ENCODE measurements at regions not wholly inside any gene's neighbourhood (a gene's known extent, or its start where the extent isn't known, plus 50 kb on each side); places are given as distances from the start of the nearest gene placed in this dataset.

DNA sequence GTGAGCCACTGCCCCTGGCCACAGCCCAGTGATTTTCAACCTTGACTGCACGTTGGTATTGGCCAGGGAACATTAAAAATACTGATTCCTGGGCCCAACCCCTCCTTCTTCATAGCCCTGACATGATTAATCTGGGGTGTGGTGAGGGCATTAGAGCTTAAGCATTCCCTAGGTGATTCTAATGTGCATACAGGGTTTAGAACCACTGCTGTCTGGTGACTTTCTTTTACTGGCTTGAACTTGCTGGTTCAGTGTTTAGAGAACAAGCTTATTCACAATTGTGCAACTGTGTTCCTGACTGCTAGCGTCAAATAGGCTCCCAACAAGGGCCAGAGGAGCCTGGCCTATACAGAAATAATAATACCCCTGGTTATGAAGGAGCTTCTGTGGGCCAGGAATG is 488.8 kb upstream of the CCDC196 start:
- TF ChIP-seq, protein P1, sequence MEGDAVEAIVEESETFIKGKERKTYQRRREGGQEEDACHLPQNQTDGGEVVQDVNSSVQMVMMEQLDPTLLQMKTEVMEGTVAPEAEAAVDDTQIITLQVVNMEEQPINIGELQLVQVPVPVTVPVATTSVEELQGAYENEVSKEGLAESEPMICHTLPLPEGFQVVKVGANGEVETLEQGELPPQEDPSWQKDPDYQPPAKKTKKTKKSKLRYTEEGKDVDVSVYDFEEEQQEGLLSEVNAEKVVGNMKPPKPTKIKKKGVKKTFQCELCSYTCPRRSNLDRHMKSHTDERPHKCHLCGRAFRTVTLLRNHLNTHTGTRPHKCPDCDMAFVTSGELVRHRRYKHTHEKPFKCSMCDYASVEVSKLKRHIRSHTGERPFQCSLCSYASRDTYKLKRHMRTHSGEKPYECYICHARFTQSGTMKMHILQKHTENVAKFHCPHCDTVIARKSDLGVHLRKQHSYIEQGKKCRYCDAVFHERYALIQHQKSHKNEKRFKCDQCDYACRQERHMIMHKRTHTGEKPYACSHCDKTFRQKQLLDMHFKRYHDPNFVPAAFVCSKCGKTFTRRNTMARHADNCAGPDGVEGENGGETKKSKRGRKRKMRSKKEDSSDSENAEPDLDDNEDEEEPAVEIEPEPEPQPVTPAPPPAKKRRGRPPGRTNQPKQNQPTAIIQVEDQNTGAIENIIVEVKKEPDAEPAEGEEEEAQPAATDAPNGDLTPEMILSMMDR (IDR thresholded peaks at IDR 0.05 in 8 of 11, conservative IDR thresholded peaks at IDR 0.05 in 3 of 11): no peak
- TF ChIP-seq POLR2A (IDR thresholded peaks at IDR 0.05): no peak
- TF ChIP-seq POLR2AphosphoS5 (IDR thresholded peaks at IDR 0.05): no peak
- Histone ChIP-seq H3K4me1 (no peaks in the 10 kb centered on the region), H3K27ac (no peak overlapping the region), H3K4me3 (no peak overlapping the region), H3K9me3 (peaks cover 2 to 37% (median 27%) of the 10 kb centered on the region in 8 donors), H3K27me3 (replicated peaks in 1 of 7) (peaks cover 0 to 7% (median 0%) of the 10 kb centered on the region in 7 donors), H3K36me3 (no peaks in the 10 kb centered on the region)
- intact Hi-C loops (cut with DNase I; ENCODE audit: low total_unique reads): no loop called here
- no peak for DNase-seq
- WGBS, 5 donors: 59 to 84% (median 78%) methylated on average over 2 of the region's 2 CpGs

DNA sequence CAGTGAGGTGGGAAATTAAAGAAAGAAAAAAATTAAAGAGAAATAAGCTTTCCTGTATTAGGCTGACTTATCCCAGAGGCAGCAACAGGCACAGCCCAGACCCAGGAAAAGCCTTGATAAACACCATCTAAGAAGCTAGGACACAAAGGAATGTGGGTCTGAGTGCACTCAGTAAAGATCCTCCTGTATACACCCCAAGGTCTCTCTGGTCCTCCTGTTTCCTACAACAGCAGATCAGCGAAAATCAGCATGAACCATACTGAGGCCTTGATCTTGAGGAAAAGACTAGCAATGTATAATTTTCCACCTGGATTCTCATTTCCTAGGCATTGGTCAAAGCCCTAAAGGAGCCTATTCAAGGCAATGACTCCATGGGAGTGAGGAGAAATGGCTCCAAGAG is 486.3 kb upstream of the CCDC196 start:
- 77 to 91% (median 82%) methylated on average over 1 of the region's 1 CpG for WGBS, 5 donors
- H3K27ac ChIP-seq: no peak overlapping the region
- DNase-seq: no peak
- peaks cover 2 to 38% (median 27%) of the 10 kb centered on the region in 8 donors for H3K9me3 ChIP-seq
- no peak overlapping the region for H3K4me3 ChIP-seq
- H3K4me1 ChIP-seq: no peaks in the 10 kb centered on the region
- TF ChIP-seq POLR2AphosphoS5 (IDR thresholded peaks at IDR 0.05) (no peak), POLR2A (IDR thresholded peaks at IDR 0.05) (no peak)
- TF ChIP-seq, protein P1 (IDR thresholded peaks at IDR 0.05 in 8 of 11, conservative IDR thresholded peaks at IDR 0.05 in 3 of 11): no peak
- H3K36me3 ChIP-seq: no peaks in the 10 kb centered on the region
- peaks cover 0 to 7% (median 0%) of the 10 kb centered on the region in 7 donors for H3K27me3 ChIP-seq (replicated peaks in 1 of 7)
- intact Hi-C loops (cut with DNase I; ENCODE audit: low total_unique reads): no loop called here

DNA sequence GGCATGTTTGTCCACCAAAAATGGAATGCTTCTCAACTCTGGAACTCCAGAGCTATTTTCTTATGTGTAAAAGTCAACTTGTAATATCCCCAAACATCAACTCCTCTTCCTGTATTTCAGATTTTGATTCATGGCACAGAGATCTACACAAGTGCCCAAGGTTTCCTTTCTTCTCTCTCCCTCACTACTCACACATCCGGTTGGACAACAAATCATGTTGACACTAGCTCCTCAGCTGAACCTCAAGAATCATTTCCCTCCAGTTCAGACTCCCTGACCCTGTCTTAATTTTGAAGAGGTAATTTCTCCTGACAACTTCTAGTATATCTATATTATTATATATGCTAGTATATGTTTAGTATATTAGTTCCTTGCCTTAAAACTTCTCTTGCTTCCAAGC is 485.4 kb upstream of the CCDC196 start:
- DNase-seq: no peak
- no peaks in the 10 kb centered on the region for H3K36me3 ChIP-seq
- TF ChIP-seq POLR2A (IDR thresholded peaks at IDR 0.05) (no peak), POLR2AphosphoS5 (IDR thresholded peaks at IDR 0.05) (no peak)
- TF ChIP-seq, protein P1 (IDR thresholded peaks at IDR 0.05 in 8 of 11, conservative IDR thresholded peaks at IDR 0.05 in 3 of 11): no peak
- intact Hi-C loops (cut with DNase I; ENCODE audit: low total_unique reads): no loop called here
- peaks cover 2 to 38% (median 27%) of the 10 kb centered on the region in 8 donors for H3K9me3 ChIP-seq
- WGBS, 5 donors: 5 to 11% (median 8%) methylated on average over 1 of the region's 1 CpG
- H3K27me3 ChIP-seq (replicated peaks in 1 of 7): peaks cover 0 to 7% (median 0%) of the 10 kb centered on the region in 7 donors
- no peak overlapping the region for H3K4me3 ChIP-seq
- no peaks in the 10 kb centered on the region for H3K4me1 ChIP-seq
- H3K27ac ChIP-seq: no peak overlapping the region

DNA sequence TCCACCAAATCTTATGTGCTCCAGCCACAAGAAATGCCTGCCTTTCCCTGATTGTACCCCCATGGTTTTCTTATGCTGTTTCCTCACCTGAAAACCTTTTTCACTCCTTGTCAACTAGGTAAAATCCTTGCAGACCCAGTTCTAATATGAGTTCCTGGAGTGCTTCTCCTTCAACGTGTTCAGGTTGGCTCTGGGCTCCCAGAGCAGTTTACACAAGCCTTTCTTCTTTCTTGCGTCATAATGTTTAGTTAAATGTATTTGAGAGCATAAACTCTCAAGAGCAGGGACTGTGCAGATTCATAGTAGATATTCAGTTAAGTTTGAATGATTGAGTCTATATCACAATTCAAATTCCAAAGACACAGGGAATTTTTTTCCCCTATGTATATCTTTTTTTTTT is 484.8 kb upstream of the CCDC196 start:
- Histone ChIP-seq H3K27me3 (replicated peaks in 1 of 7) (peaks cover 0 to 7% (median 0%) of the 10 kb centered on the region in 7 donors), H3K9me3 (peaks cover 2 to 38% (median 27%) of the 10 kb centered on the region in 8 donors), H3K27ac (no peak overlapping the region), H3K4me3 (no peak overlapping the region), H3K36me3 (no peaks in the 10 kb centered on the region), H3K4me1 (no peaks in the 10 kb centered on the region)
- DNase-seq: no peak
- intact Hi-C loops (cut with DNase I; ENCODE audit: low total_unique reads): no loop called here
- TF ChIP-seq POLR2AphosphoS5 (IDR thresholded peaks at IDR 0.05) (no peak), POLR2A (IDR thresholded peaks at IDR 0.05) (no peak)
- TF ChIP-seq, protein P1 (IDR thresholded peaks at IDR 0.05 in 8 of 11, conservative IDR thresholded peaks at IDR 0.05 in 3 of 11): no peak
- 47 to 67% (median 58%) methylated on average over 2 of the region's 2 CpGs for WGBS, 5 donors
